ENCODE measurements at regions not wholly inside any gene's neighbourhood (a gene's known extent, or its start where the extent isn't known, plus 50 kb on each side); places are given as distances from the start of the nearest gene placed in this dataset.

GRCh38 chr4:12672303-12672702, 811.8 kb downstream of the RAB28 start:
- no peaks in the 10 kb centered on the region for H3K4me1 ChIP-seq (ENCODE audit: control insufficient read depth in 3 of 3, insufficient read depth in 3 of 3, low read length in 3 of 3)
- H3K9ac ChIP-seq (ENCODE audit: low read depth in 1 of 3, low read length in 3 of 3) = no peak overlapping the region
- H3K9me3 ChIP-seq (ENCODE audit: control insufficient read depth in 3 of 3, low read length in 3 of 3) = peaks cover 0 to 3% (median 0%) of the 10 kb centered on the region in 3 donors
- H3K27me3 ChIP-seq (ENCODE audit: control insufficient read depth in 3 of 3, insufficient read depth in 3 of 3, low read length in 3 of 3) = no peaks in the 10 kb centered on the region
- no peaks in the 10 kb centered on the region for H3K36me3 ChIP-seq (ENCODE audit: control insufficient read depth in 3 of 3, insufficient read depth in 3 of 3, low read length in 3 of 3)
- no peak overlapping the region for H3K4me3 ChIP-seq (ENCODE audit: low read length in 3 of 3)
- H3K27ac ChIP-seq (ENCODE audit: low read depth, low read length) = no peak overlapping the region

DNA sequence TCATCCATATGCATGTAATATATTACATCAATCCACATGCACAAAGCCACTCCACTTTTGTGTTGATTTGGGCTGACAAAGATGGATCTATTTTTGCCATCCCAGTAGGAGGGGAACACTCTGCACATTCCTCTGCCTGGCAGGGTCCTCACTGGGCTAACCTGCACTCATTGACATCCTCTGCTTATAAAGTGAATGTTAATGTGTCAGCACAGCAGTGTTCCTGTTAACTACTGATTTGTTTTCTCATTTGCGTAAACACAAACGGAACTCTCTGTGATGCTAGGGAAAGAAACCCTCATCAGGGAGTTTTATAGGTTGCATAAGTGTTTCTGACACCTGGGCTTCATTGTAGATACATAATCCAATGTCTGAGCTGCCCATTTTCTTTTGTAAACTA, 826.0 kb downstream of the RAB28 start:
- H3K4me3 ChIP-seq (ENCODE audit: low read length in 3 of 3) = no peak overlapping the region

GRCh38 chr4:12651876-12652275, 832.3 kb downstream of the RAB28 start:
- no peaks in the 10 kb centered on the region for H3K27me3 ChIP-seq (ENCODE audit: control insufficient read depth in 3 of 3, insufficient read depth in 3 of 3, low read length in 3 of 3)
- H3K4me1 ChIP-seq (ENCODE audit: control insufficient read depth in 3 of 3, insufficient read depth in 3 of 3, low read length in 3 of 3) = no peaks in the 10 kb centered on the region
- H3K27ac ChIP-seq (ENCODE audit: low read depth, low read length) = no peak overlapping the region
- H3K36me3 ChIP-seq (ENCODE audit: control insufficient read depth in 3 of 3, insufficient read depth in 3 of 3, low read length in 3 of 3) = no peaks in the 10 kb centered on the region
- no peak overlapping the region for H3K9ac ChIP-seq (ENCODE audit: low read depth in 1 of 3, low read length in 3 of 3)
- H3K4me3 ChIP-seq (ENCODE audit: low read length in 3 of 3) = no peak overlapping the region
- no peaks in the 10 kb centered on the region for H3K9me3 ChIP-seq (ENCODE audit: control insufficient read depth in 3 of 3, low read length in 3 of 3)

More for the DNA sequence above, 826.0 kb downstream of the RAB28 start:
- no peaks in the 10 kb centered on the region for H3K27me3 ChIP-seq (ENCODE audit: control insufficient read depth in 3 of 3, insufficient read depth in 3 of 3, low read length in 3 of 3)
- H3K4me1 ChIP-seq (ENCODE audit: control insufficient read depth in 3 of 3, insufficient read depth in 3 of 3, low read length in 3 of 3) = no peaks in the 10 kb centered on the region
- no peak overlapping the region for H3K27ac ChIP-seq (ENCODE audit: low read depth, low read length)
- no peaks in the 10 kb centered on the region for H3K36me3 ChIP-seq (ENCODE audit: control insufficient read depth in 3 of 3, insufficient read depth in 3 of 3, low read length in 3 of 3)
- H3K9me3 ChIP-seq (ENCODE audit: control insufficient read depth in 3 of 3, low read length in 3 of 3) = no peaks in the 10 kb centered on the region
- no peak overlapping the region for H3K9ac ChIP-seq (ENCODE audit: low read depth in 1 of 3, low read length in 3 of 3)

GRCh38 chr4:12645732-12646131, 838.4 kb downstream of the RAB28 start:
- Histone ChIP-seq H3K9ac (ENCODE audit: low read depth in 1 of 3, low read length in 3 of 3) (no peak overlapping the region), H3K9me3 (ENCODE audit: control insufficient read depth in 3 of 3, low read length in 3 of 3) (no peaks in the 10 kb centered on the region), H3K27ac (ENCODE audit: low read depth, low read length) (no peak overlapping the region), H3K27me3 (ENCODE audit: control insufficient read depth in 3 of 3, insufficient read depth in 3 of 3, low read length in 3 of 3) (no peaks in the 10 kb centered on the region), H3K36me3 (ENCODE audit: control insufficient read depth in 3 of 3, insufficient read depth in 3 of 3, low read length in 3 of 3) (no peaks in the 10 kb centered on the region), H3K4me3 (ENCODE audit: low read length in 3 of 3) (no peak overlapping the region), H3K4me1 (ENCODE audit: control insufficient read depth in 3 of 3, insufficient read depth in 3 of 3, low read length in 3 of 3) (no peaks in the 10 kb centered on the region)

- H3K27ac ChIP-seq (ENCODE audit: low read depth, low read length) = no peak overlapping the region
- no peak overlapping the region for H3K9ac ChIP-seq (ENCODE audit: low read depth in 1 of 3, low read length in 3 of 3)
- H3K4me3 ChIP-seq (ENCODE audit: low read length in 3 of 3) = no peak overlapping the region
- H3K4me1 ChIP-seq (ENCODE audit: control insufficient read depth in 3 of 3, insufficient read depth in 3 of 3, low read length in 3 of 3) = no peaks in the 10 kb centered on the region
- H3K27me3 ChIP-seq (ENCODE audit: control insufficient read depth in 3 of 3, insufficient read depth in 3 of 3, low read length in 3 of 3) = no peaks in the 10 kb centered on the region
- no peaks in the 10 kb centered on the region for H3K9me3 ChIP-seq (ENCODE audit: control insufficient read depth in 3 of 3, low read length in 3 of 3)
- H3K36me3 ChIP-seq (ENCODE audit: control insufficient read depth in 3 of 3, insufficient read depth in 3 of 3, low read length in 3 of 3) = no peaks in the 10 kb centered on the region
These were observed 839.9 kb downstream of the RAB28 start for GRCh38 chr4:12644261-12644660.

DNA sequence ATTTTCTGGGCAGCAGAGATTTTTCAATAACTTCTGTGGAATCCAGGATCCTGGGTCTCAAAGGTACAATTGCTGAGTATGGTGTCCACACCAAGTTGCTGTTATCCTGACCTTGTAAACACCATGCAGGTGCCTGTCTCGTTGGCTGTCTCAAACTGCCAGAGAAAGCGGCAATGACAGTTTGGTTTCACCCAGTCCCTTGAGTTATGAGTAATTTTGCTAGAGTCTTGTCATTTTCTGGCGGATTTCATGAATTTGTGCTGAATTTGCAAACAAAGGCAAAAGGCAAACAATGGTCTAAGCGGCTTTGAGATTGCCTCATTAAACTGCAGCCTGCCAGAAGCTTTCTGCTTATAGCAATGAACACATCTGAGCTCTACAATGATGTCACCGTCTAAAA, 847.9 kb downstream of the RAB28 start:
- H3K9me3 ChIP-seq (ENCODE audit: control insufficient read depth in 3 of 3, low read length in 3 of 3) = no peaks in the 10 kb centered on the region
- no peaks in the 10 kb centered on the region for H3K27me3 ChIP-seq (ENCODE audit: control insufficient read depth in 3 of 3, insufficient read depth in 3 of 3, low read length in 3 of 3)
- no peaks in the 10 kb centered on the region for H3K4me1 ChIP-seq (ENCODE audit: control insufficient read depth in 3 of 3, insufficient read depth in 3 of 3, low read length in 3 of 3)
- no peaks in the 10 kb centered on the region for H3K36me3 ChIP-seq (ENCODE audit: control insufficient read depth in 3 of 3, insufficient read depth in 3 of 3, low read length in 3 of 3)
- no peak overlapping the region for H3K9ac ChIP-seq (ENCODE audit: low read depth in 1 of 3, low read length in 3 of 3)
- H3K4me3 ChIP-seq (ENCODE audit: low read length in 3 of 3) = no peak overlapping the region
- no peak overlapping the region for H3K27ac ChIP-seq (ENCODE audit: low read depth, low read length)

DNA sequence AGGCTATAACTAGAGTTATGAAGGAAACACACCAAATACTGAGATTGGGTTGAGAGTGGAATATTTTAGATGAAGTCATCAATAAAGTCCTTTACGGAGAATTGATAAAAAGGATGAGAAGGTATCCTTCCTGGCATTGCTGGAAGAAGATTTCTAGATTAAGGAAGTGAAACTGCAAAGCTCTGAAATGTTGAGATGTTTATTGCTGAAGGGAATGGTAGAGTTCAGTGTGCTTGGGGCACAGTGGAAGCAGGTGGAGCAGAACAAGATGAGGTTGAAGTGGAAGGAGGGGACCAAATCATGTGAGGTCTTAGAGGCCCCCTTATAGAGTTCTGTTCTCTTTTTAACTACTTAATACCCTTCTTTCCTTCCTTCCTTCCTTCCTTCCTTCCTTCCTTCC, 848.5 kb downstream of the RAB28 start:
- no peak overlapping the region for H3K9ac ChIP-seq (ENCODE audit: low read depth in 1 of 3, low read length in 3 of 3)
- H3K36me3 ChIP-seq (ENCODE audit: control insufficient read depth in 3 of 3, insufficient read depth in 3 of 3, low read length in 3 of 3) = no peaks in the 10 kb centered on the region
- no peaks in the 10 kb centered on the region for H3K9me3 ChIP-seq (ENCODE audit: control insufficient read depth in 3 of 3, low read length in 3 of 3)
- H3K4me3 ChIP-seq (ENCODE audit: low read length in 3 of 3) = no peak overlapping the region
- no peaks in the 10 kb centered on the region for H3K27me3 ChIP-seq (ENCODE audit: control insufficient read depth in 3 of 3, insufficient read depth in 3 of 3, low read length in 3 of 3)
- no peaks in the 10 kb centered on the region for H3K4me1 ChIP-seq (ENCODE audit: control insufficient read depth in 3 of 3, insufficient read depth in 3 of 3, low read length in 3 of 3)
- H3K27ac ChIP-seq (ENCODE audit: low read depth, low read length) = no peak overlapping the region

GRCh38 chr4:12633053-12633651, 851.0 kb downstream of the RAB28 start:
- Histone ChIP-seq H3K4me3 (ENCODE audit: low read length in 3 of 3) (no peak overlapping the region), H3K4me1 (ENCODE audit: control insufficient read depth in 3 of 3, insufficient read depth in 3 of 3, low read length in 3 of 3) (no peaks in the 10 kb centered on the region), H3K9me3 (ENCODE audit: control insufficient read depth in 3 of 3, low read length in 3 of 3) (no peaks in the 10 kb centered on the region), H3K36me3 (ENCODE audit: control insufficient read depth in 3 of 3, insufficient read depth in 3 of 3, low read length in 3 of 3) (no peaks in the 10 kb centered on the region), H3K9ac (ENCODE audit: low read depth in 1 of 3, low read length in 3 of 3) (no peak overlapping the region), H3K27me3 (ENCODE audit: control insufficient read depth in 3 of 3, insufficient read depth in 3 of 3, low read length in 3 of 3) (no peaks in the 10 kb centered on the region), H3K27ac (ENCODE audit: low read depth, low read length) (no peak overlapping the region)

GRCh38 chr4:12615822-12616221, 868.3 kb downstream of the RAB28 start:
- Histone ChIP-seq H3K4me1 (ENCODE audit: control insufficient read depth in 3 of 3, insufficient read depth in 3 of 3, low read length in 3 of 3) (no peaks in the 10 kb centered on the region), H3K27ac (ENCODE audit: low read depth, low read length) (no peak overlapping the region), H3K9ac (ENCODE audit: low read depth in 1 of 3, low read length in 3 of 3) (no peak overlapping the region), H3K36me3 (ENCODE audit: control insufficient read depth in 3 of 3, insufficient read depth in 3 of 3, low read length in 3 of 3) (no peaks in the 10 kb centered on the region), H3K27me3 (ENCODE audit: control insufficient read depth in 3 of 3, insufficient read depth in 3 of 3, low read length in 3 of 3) (no peaks in the 10 kb centered on the region), H3K4me3 (ENCODE audit: low read length in 3 of 3) (no peak overlapping the region), H3K9me3 (ENCODE audit: control insufficient read depth in 3 of 3, low read length in 3 of 3) (no peaks in the 10 kb centered on the region)

DNA sequence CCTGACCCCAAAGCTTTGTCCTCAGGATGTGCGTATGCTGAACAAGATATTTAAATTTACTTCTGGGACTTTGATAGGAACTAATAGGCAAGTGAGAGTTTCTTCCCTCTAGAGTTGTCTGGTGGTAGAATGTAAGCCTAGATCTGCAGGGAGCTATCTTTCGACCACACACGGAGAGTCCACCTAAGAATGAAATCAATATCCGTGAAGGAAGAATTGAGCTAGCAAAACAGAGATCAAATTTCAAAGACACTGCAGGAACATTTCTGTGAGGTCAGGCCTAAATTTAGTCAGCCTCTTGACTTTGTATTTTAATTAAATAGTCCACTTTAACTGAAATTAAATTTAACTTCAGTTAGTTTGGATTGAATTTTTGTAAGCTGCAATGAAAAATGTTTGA, 871.3 kb downstream of the RAB28 start:
- H3K27me3 ChIP-seq (ENCODE audit: control insufficient read depth in 3 of 3, insufficient read depth in 3 of 3, low read length in 3 of 3) = no peaks in the 10 kb centered on the region
- no peaks in the 10 kb centered on the region for H3K36me3 ChIP-seq (ENCODE audit: control insufficient read depth in 3 of 3, insufficient read depth in 3 of 3, low read length in 3 of 3)
- H3K27ac ChIP-seq (ENCODE audit: low read depth, low read length) = no peak overlapping the region
- H3K4me1 ChIP-seq (ENCODE audit: control insufficient read depth in 3 of 3, insufficient read depth in 3 of 3, low read length in 3 of 3) = no peaks in the 10 kb centered on the region
- no peaks in the 10 kb centered on the region for H3K9me3 ChIP-seq (ENCODE audit: control insufficient read depth in 3 of 3, low read length in 3 of 3)
- no peak overlapping the region for H3K9ac ChIP-seq (ENCODE audit: low read depth in 1 of 3, low read length in 3 of 3)
- H3K4me3 ChIP-seq (ENCODE audit: low read length in 3 of 3) = no peak overlapping the region

Data from skeletal muscle tissue (tissue), 3 donors.